ENCODE measurements at regions not wholly inside any gene's neighbourhood (a gene's known extent, or its start where the extent isn't known, plus 50 kb on each side); places are given as distances from the start of the nearest gene placed in this dataset.
"Not testable (repeated sequence)": the region's sequence is repeated elsewhere in the genome, so short reads cannot be mapped to it uniquely, and the experiment has no call there.

- TF ChIP-seq CTCF (IDR thresholded peaks at IDR 0.05); POLR2AphosphoS5 (IDR thresholded peaks at IDR 0.05); POLR2A (IDR thresholded peaks at IDR 0.05); EP300 (IDR thresholded peaks at IDR 0.05; ENCODE audit: low read depth): not testable (repeated sequence)
Observed at GRCh38 chr2:91511166-91511565, 2819.7 kb downstream of the RPIA start.

Measured in transverse colon (tissue), 4 donors.